K562 (cell line): ENCODE measurements at regions not wholly inside any gene's neighbourhood (a gene's known extent, or its start where the extent isn't known, plus 50 kb on each side); places are given as distances from the start of the nearest gene placed in this dataset.

ENCODE experiments used
- ATAC-seq: fragments of 200-7000 bp; cut with Tn5 transposase; 3 replicates; pipeline ENCODE4 v1.9.1; 2020; ENCODE audit warnings: moderate library complexity
- BruUV-seq: library from RNA; stranded (reverse); fragments of 400-500 nt; replicated peaks from 2 replicates; lab custom pipeline; 2021; lab: Mats Ljungman, UMichigan
- CTCF ChIA-PET: fragments of 300-600 bp; formaldehyde crosslinking; extraction: SDS; loops from one replicate; lab custom pipeline; 2021; ENCODE audit warnings: low intra/inter-chr PET ratio; lab: Yijun Ruan, JAX
- POLR2A ChIA-PET: fragments of 300-600, 350-650 bp; sonication (Branson Sonifier 250); formaldehyde crosslinking; extraction: SDS; loops from one replicate; lab custom pipeline; 2021; ENCODE audit warnings: antibody characterized with exemption, inconsistent platforms; lab: Yijun Ruan, JAX
- DNase-seq, 4 experiments: peaks; one replicate each; pipeline versions ENCODE4 v3.0.0 to v3.0.0-alpha.2; 2011 to 2018; ENCODE audit warnings: low spot score in 3 of 4, mixed read lengths in 3 of 4; ENCODE audit errors: extremely low read depth in 1 of 4
- FAIRE-seq: peaks from 2 replicates; lab custom pipeline; 2011; peaks lifted over from hg19 to GRCh38; lab: Jason Lieb, UNC
- H2AFZ ChIP-seq: 2 replicates; pipeline ENCODE4 v1.6.0; 2011; ENCODE audit warnings: low read depth, low read length, control low read depth, inconsistent platforms
- H3K27ac ChIP-seq: fragments of 200-600 bp; 3 replicates; pipeline ENCODE4 v1.8.0; 2011; ENCODE audit warnings: low read depth, mild to moderate bottlenecking, control low read depth, inconsistent platforms, low read length, moderate library complexity, mixed read lengths; ENCODE audit errors: extremely low read depth
- H3K27me3 ChIP-seq, 2 experiments: fragments of 300-600 bp in 1 of 2; 2 replicates in 1 of 2; 3 replicates in 1 of 2; pipeline versions ENCODE4 v1.6.0 to v1.8.0; 2011; ENCODE audit warnings: inconsistent platforms in 2 of 2, low read length in 2 of 2, mild to moderate bottlenecking in 1 of 2, mixed read lengths in 1 of 2, moderate library complexity in 1 of 2; ENCODE audit not compliant: control insufficient read depth in 2 of 2, insufficient read depth in 2 of 2
- H3K36me3 ChIP-seq: fragments of 300-600 bp; 3 replicates; pipeline ENCODE4 v1.8.0; 2011; ENCODE audit warnings: mild to moderate bottlenecking, low read length, inconsistent platforms; ENCODE audit not compliant: control insufficient read depth, insufficient read depth
- H3K4me1 ChIP-seq, 2 experiments: fragments of 200-600 bp in 1 of 2; replicated peaks in 1 of 2; 2 replicates in 1 of 2; 3 replicates in 1 of 2; pipeline versions ENCODE4 v1.5.1 to v1.8.0; 2011; ENCODE audit warnings: inconsistent platforms in 2 of 2, low read length in 2 of 2, mild to moderate bottlenecking in 1 of 2, mixed read lengths in 1 of 2, moderate library complexity in 1 of 2; ENCODE audit not compliant: control insufficient read depth in 2 of 2, insufficient read depth in 2 of 2
- H3K4me2 ChIP-seq: 2 replicates; pipeline ENCODE4 v1.6.1; 2011; ENCODE audit warnings: low read length, control low read depth, inconsistent platforms, mixed read lengths; ENCODE audit not compliant: insufficient read depth
- H3K4me3 ChIP-seq: fragments of 200-600 bp; sonication (generic), shearing (Covaris generic); 2 replicates; pipeline ENCODE4 v1.5.1; 2016; ENCODE audit warnings: control low read depth, inconsistent platforms
- H3K79me2 ChIP-seq: fragments of 200-600 bp; 3 replicates; pipeline ENCODE4 v1.8.0; 2011; ENCODE audit warnings: low read length, inconsistent platforms; ENCODE audit not compliant: control insufficient read depth, insufficient read depth
- H3K9ac ChIP-seq, 2 experiments: 2 replicates each; pipeline versions ENCODE4 v1.6.0 to v1.6.1; 2011; ENCODE audit warnings: low read depth in 2 of 2, low read length in 2 of 2, control low read depth in 1 of 2, inconsistent platforms in 1 of 2, mild to moderate bottlenecking in 1 of 2, mixed read lengths in 1 of 2; ENCODE audit not compliant: insufficient read depth in 1 of 2
- H3K9me1 ChIP-seq: one replicate; pipeline ENCODE4 v1.6.0; 2011; ENCODE audit warnings: inconsistent platforms, mild to moderate bottlenecking, low read length, moderate library complexity; ENCODE audit not compliant: control insufficient read depth, insufficient read depth
- H3K9me3 ChIP-seq: replicated peaks from 2 replicates; pipeline ENCODE4 v1.5.1; 2011; ENCODE audit warnings: low read depth, low read length, inconsistent platforms; ENCODE audit not compliant: control insufficient read depth, insufficient read depth
- H4K20me1 ChIP-seq: replicated peaks from 2 replicates; pipeline ENCODE4 v1.6.1; 2011; ENCODE audit warnings: low read length, inconsistent platforms, mixed read lengths; ENCODE audit not compliant: control insufficient read depth, insufficient read depth
- EP300 ChIP-seq: IDR thresholded peaks from 2 replicates; pipeline ENCODE4 v1.6.1; 2012; ENCODE audit warnings: low read length, improper control_type of control experiment
- GATAD2A ChIP-seq: fragments of 450-650 bp; IDR thresholded peaks from 2 replicates; pipeline ENCODE4 v1.6.1; 2017
- GATAD2B ChIP-seq: fragments of 450-650 bp; IDR thresholded peaks from 2 replicates; pipeline ENCODE4 v1.6.1; 2017; ENCODE audit warnings: mild to moderate bottlenecking, borderline replicate concordance
- KDM5B ChIP-seq: fragments of 200-600 bp; sonication (generic); IDR thresholded peaks from 2 replicates; pipeline ENCODE4 v1.6.1; 2012; ENCODE audit warnings: low read depth, mild to moderate bottlenecking, moderate library complexity, low read length, control low read depth, inconsistent platforms; ENCODE audit not compliant: insufficient replicate concordance
- KHSRP ChIP-seq: fragments of 450-650 bp; IDR thresholded peaks from 2 replicates; pipeline ENCODE4 v1.6.1; 2017
- NFIX ChIP-seq: fragments of 250-450 bp; sonication (Bioruptor Pico); IDR thresholded peaks from 2 replicates; pipeline ENCODE4 v1.4.0; 2020; ENCODE audit warnings: low read depth, mild to moderate bottlenecking, moderate library complexity
- SP2 ChIP-seq: IDR thresholded peaks from 2 replicates; pipeline ENCODE4 v1.6.1; 2011; ENCODE audit warnings: mild to moderate bottlenecking, low read depth, low read length, moderate library complexity; ENCODE audit not compliant: poor library complexity, severe bottlenecking; ENCODE audit errors: extremely low read depth
- SRSF3 ChIP-seq: fragments of 200-400 bp; formaldehyde crosslinking; IDR thresholded peaks from 2 replicates; pipeline ENCODE4 v1.6.1; 2016; ENCODE audit warnings: mild to moderate bottlenecking, low read length, moderate library complexity; ENCODE audit not compliant: insufficient read depth
- ZNF584 ChIP-seq: fragments of 200-800 bp; sonication (Bioruptor generic); IDR thresholded peaks from 2 replicates; pipeline ENCODE4 v1.6.1; 2016; ENCODE audit warnings: low read depth, mild to moderate bottlenecking, missing genetic modification characterization, missing compliant biosample characterization
- WGBS: fragments of 100-300 bp; shearing (Covaris generic); methylation state at CpG from one replicate; pipeline ENCODE4 v1.1.6; 2016; ENCODE audit warnings: low coverage, mixed read lengths; ENCODE audit not compliant: insufficient coverage; ENCODE audit errors: missing lambda C conversion rate; 5-methylcytosine and 5-hydroxymethylcytosine counted together
- in situ Hi-C: fragments of 300-500 bp; cut with MboI; formaldehyde crosslinking; loops from 4 replicates; pipeline ENCODE4 v1.15.0; 2018; ENCODE audit warnings: inconsistent platforms, mixed read lengths
- intact Hi-C: fragments of 100-400 bp; cut with micrococcal nuclease; formaldehyde crosslinking; loops from 2 replicates; pipeline ENCODE4 v1.14.2; 2022
- TF ChIP-seq, protein P1 (sequence below), 2 experiments: IDR thresholded peaks; 2 replicates each; pipeline ENCODE4 v1.6.1; 2012; ENCODE audit warnings: improper control_type of control experiment in 2 of 2, low read depth in 2 of 2, low read length in 2 of 2, borderline replicate concordance in 1 of 2
- TF ChIP-seq, protein P2 (sequence below): fragments of 250-450 bp; sonication (Bioruptor Pico); IDR thresholded peaks from 2 replicates; pipeline ENCODE4 v1.5.0; 2022; ENCODE audit warnings: mild to moderate bottlenecking

- ATAC-seq (no peak), DNase-seq (no peak), FAIRE-seq (no peak)
- Histone ChIP-seq H3K27ac (no peak overlapping the region), H3K27me3 (no peaks in the 10 kb centered on the region), H3K79me2 (no peaks in the 10 kb centered on the region), H3K4me2 (no peak overlapping the region), H3K4me3 (no peak overlapping the region), H3K9me3 (no peaks in the 10 kb centered on the region), H3K36me3 (no peaks in the 10 kb centered on the region), H3K9me1 (no peaks in the 10 kb centered on the region), H3K9ac (no peak overlapping the region), H3K4me1 (no peaks in the 10 kb centered on the region), H2AFZ (no peak overlapping the region), H4K20me1 (no peaks in the 10 kb centered on the region)
- in situ Hi-C loops = no loop called here
- intact Hi-C loops = no loop called here
- WGBS = 0% methylated on average over 1 of the region's 1 CpG
- no TSS peak for BruUV-seq
- ChIA-PET POLR2A (no interaction called here), CTCF (no interaction called here)
- TF ChIP-seq KDM5B = no peak
Measured at GRCh38 chr10:111275091-111275490, 198.3 kb downstream of the ADRA2A start.

GRCh38 chr10:111277661-111278060 is 200.8 kb downstream of the ADRA2A start:
- DNase-seq (no peak), ATAC-seq (no peak), FAIRE-seq (no peak)
- Histone ChIP-seq H3K9ac (no peak overlapping the region), H3K36me3 (no peaks in the 10 kb centered on the region), H3K79me2 (no peaks in the 10 kb centered on the region), H3K4me3 (no peak overlapping the region), H3K4me2 (no peak overlapping the region), H3K9me3 (no peaks in the 10 kb centered on the region), H4K20me1 (no peaks in the 10 kb centered on the region), H3K27me3 (no peaks in the 10 kb centered on the region), H3K27ac (no peak overlapping the region), H3K4me1 (no peaks in the 10 kb centered on the region), H3K9me1 (no peaks in the 10 kb centered on the region), H2AFZ (no peak overlapping the region)
- TF ChIP-seq KHSRP (no peak), EP300 (no peak), GATAD2B (no peak), NFIX (CRISPR knock-in tag) (no peak), ZNF584 (CRISPR knock-in tag) (no peak), SP2 (no peak), GATAD2A (no peak), SRSF3 (no peak)
- TF ChIP-seq, protein P1, sequence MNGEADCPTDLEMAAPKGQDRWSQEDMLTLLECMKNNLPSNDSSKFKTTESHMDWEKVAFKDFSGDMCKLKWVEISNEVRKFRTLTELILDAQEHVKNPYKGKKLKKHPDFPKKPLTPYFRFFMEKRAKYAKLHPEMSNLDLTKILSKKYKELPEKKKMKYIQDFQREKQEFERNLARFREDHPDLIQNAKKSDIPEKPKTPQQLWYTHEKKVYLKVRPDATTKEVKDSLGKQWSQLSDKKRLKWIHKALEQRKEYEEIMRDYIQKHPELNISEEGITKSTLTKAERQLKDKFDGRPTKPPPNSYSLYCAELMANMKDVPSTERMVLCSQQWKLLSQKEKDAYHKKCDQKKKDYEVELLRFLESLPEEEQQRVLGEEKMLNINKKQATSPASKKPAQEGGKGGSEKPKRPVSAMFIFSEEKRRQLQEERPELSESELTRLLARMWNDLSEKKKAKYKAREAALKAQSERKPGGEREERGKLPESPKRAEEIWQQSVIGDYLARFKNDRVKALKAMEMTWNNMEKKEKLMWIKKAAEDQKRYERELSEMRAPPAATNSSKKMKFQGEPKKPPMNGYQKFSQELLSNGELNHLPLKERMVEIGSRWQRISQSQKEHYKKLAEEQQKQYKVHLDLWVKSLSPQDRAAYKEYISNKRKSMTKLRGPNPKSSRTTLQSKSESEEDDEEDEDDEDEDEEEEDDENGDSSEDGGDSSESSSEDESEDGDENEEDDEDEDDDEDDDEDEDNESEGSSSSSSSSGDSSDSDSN (IDR thresholded peaks at IDR 0.05; ENCODE audit: borderline replicate concordance in 1 of 2, low read depth in 2 of 2, low read length in 2 of 2) = no peak
- TF ChIP-seq, protein P2, sequence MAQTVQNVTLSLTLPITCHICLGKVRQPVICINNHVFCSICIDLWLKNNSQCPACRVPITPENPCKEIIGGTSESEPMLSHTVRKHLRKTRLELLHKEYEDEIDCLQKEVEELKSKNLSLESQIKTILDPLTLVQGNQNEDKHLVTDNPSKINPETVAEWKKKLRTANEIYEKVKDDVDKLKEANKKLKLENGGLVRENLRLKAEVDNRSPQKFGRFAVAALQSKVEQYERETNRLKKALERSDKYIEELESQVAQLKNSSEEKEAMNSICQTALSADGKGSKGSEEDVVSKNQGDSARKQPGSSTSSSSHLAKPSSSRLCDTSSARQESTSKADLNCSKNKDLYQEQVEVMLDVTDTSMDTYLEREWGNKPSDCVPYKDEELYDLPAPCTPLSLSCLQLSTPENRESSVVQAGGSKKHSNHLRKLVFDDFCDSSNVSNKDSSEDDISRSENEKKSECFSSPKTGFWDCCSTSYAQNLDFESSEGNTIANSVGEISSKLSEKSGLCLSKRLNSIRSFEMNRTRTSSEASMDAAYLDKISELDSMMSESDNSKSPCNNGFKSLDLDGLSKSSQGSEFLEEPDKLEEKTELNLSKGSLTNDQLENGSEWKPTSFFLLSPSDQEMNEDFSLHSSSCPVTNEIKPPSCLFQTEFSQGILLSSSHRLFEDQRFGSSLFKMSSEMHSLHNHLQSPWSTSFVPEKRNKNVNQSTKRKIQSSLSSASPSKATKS (CRISPR knock-in tag) = no peak
- ChIA-PET CTCF (no interaction called here), POLR2A (no interaction called here)
- BruUV-seq = no TSS peak
- 3% methylated on average over 6 of the region's 6 CpGs for WGBS
- in situ Hi-C loops = no loop called here
- intact Hi-C loops = no loop called here
